T-helper 1 cell treated with Interleukin-12 subunit alpha and Interleukin-12 subunit beta and Interleukin-4 antibody, amounts not matched to agents 30 ng/mL and 1 ng/mL, for 36 hours (primary cell): ENCODE measurements at regions not wholly inside any gene's neighbourhood (a gene's known extent, or its start where the extent isn't known, plus 50 kb on each side); places are given as distances from the start of the nearest gene placed in this dataset.

ENCODE experiments used
- intact Hi-C: fragments of 100-400 bp; cut with micrococcal nuclease; formaldehyde crosslinking; loops from one replicate; pipeline ENCODE4 v1.15.1; 2024

- intact Hi-C loops: no loop called here
These were observed 439.2 kb downstream of the SETBP1 start for GRCh38 chr18:45119876-45120275.

GRCh38 chr18:45121146-45121545 lies 440.5 kb downstream of the SETBP1 start:
- intact Hi-C loops: no loop called here

- intact Hi-C loops: no loop called here
These were observed 441.8 kb downstream of the SETBP1 start for GRCh38 chr18:45122506-45122905.

GRCh38 chr18:45127405-45127804 lies 446.7 kb downstream of the SETBP1 start:
- intact Hi-C loops: no loop called here

- intact Hi-C loops: no loop called here
These were observed 452.6 kb downstream of the SETBP1 start for GRCh38 chr18:45133276-45133675.

GRCh38 chr18:45136381-45137086 lies 455.8 kb downstream of the SETBP1 start:
- intact Hi-C loops: no loop called here

GRCh38 chr18:45137087-45137419 lies 456.4 kb downstream of the SETBP1 start:
- intact Hi-C loops: no loop called here

- intact Hi-C loops: no loop called here
These were observed 458.8 kb downstream of the SETBP1 start for GRCh38 chr18:45139478-45139877.

GRCh38 chr18:45142868-45143267 lies 462.2 kb downstream of the SETBP1 start:
- intact Hi-C loops: no loop called here

- intact Hi-C loops: no loop called here
These were observed 465.6 kb upstream of the SLC14A2 start for GRCh38 chr18:45149712-45150111.

GRCh38 chr18:45151645-45152044 lies 463.6 kb upstream of the SLC14A2 start:
- intact Hi-C loops: no loop called here

- intact Hi-C loops: no loop called here
These were observed 459.8 kb upstream of the SLC14A2 start for GRCh38 chr18:45155526-45155925.

- intact Hi-C loops: no loop called here
These were observed 458.3 kb upstream of the SLC14A2 start for GRCh38 chr18:45156946-45157345.

- intact Hi-C loops: no loop called here
These were observed 457.7 kb upstream of the SLC14A2 start for GRCh38 chr18:45157576-45157975.

- intact Hi-C loops: no loop called here
These were observed 453.4 kb upstream of the SLC14A2 start for GRCh38 chr18:45161850-45162249.

GRCh38 chr18:45163871-45164270 lies 451.4 kb upstream of the SLC14A2 start:
- intact Hi-C loops: no loop called here

GRCh38 chr18:45164551-45164950 lies 450.7 kb upstream of the SLC14A2 start:
- intact Hi-C loops: no loop called here

- intact Hi-C loops: no loop called here
These were observed 450.0 kb upstream of the SLC14A2 start for GRCh38 chr18:45165176-45165713.

- intact Hi-C loops: no loop called here
These were observed 449.4 kb upstream of the SLC14A2 start for GRCh38 chr18:45165871-45166270.

GRCh38 chr18:45166341-45166835 lies 448.9 kb upstream of the SLC14A2 start:
- intact Hi-C loops: no loop called here

- intact Hi-C loops: no loop called here
These were observed 448.3 kb upstream of the SLC14A2 start for GRCh38 chr18:45166836-45167551.

- intact Hi-C loops: no loop called here
These were observed 447.5 kb upstream of the SLC14A2 start for GRCh38 chr18:45167631-45168280.
